GM06990 (cell line): ENCODE measurements at regions not wholly inside any gene's neighbourhood (a gene's known extent, or its start where the extent isn't known, plus 50 kb on each side); places are given as distances from the start of the nearest gene placed in this dataset.

Source experiments
- DNase-seq: peaks from one replicate; pipeline ENCODE4 v3.0.0-alpha.2; 2011; ENCODE audit not compliant: insufficient read length; ENCODE audit errors: extremely low read depth
- H3K27me3 ChIP-seq: replicated peaks from 2 replicates; pipeline ENCODE4 v1.6.0; 2011; ENCODE audit warnings: low read length; ENCODE audit not compliant: control insufficient read depth, insufficient read depth
- H3K36me3 ChIP-seq: 2 replicates; pipeline ENCODE4 v1.5.1; 2011; ENCODE audit warnings: low read length; ENCODE audit not compliant: control insufficient read depth, insufficient read depth
- H3K4me3 ChIP-seq: replicated peaks from 2 replicates; pipeline ENCODE4 v1.5.1; 2011; ENCODE audit warnings: low read depth, mild to moderate bottlenecking, control low read depth, low read length
- CTCF ChIP-seq: IDR thresholded peaks from 2 replicates; pipeline ENCODE4 v1.5.1; 2011; ENCODE audit warnings: low read length, control low read depth, mild to moderate bottlenecking, inconsistent platforms; ENCODE audit not compliant: insufficient read depth, poor library complexity, severe bottlenecking

GRCh38 chr13:50740052-50740741 lies 103.3 kb downstream of the DLEU7 start:
- no peaks in the 10 kb centered on the region for H3K36me3 ChIP-seq
- H3K27me3 ChIP-seq: no peaks in the 10 kb centered on the region; the same call in none of the 2 replicates
- no peak for DNase-seq
- TF ChIP-seq CTCF: no peak
- no peak overlapping the region for H3K4me3 ChIP-seq

GRCh38 chr13:50742353-50742752 lies 101.1 kb downstream of the DLEU7 start:
- no peaks in the 10 kb centered on the region; the same call in none of the 2 replicates for H3K27me3 ChIP-seq
- no peaks in the 10 kb centered on the region for H3K36me3 ChIP-seq
- H3K4me3 ChIP-seq: no peak overlapping the region
- DNase-seq: no peak
- TF ChIP-seq CTCF: no peak

- TF ChIP-seq CTCF: no peak
- no peak for DNase-seq
- Histone ChIP-seq H3K4me3 (no peak overlapping the region), H3K27me3 (no peaks in the 10 kb centered on the region; the same call in none of the 2 replicates), H3K36me3 (no peaks in the 10 kb centered on the region)
These were observed 100.5 kb downstream of the DLEU7 start for GRCh38 chr13:50742968-50743367.

GRCh38 chr13:50744116-50744660 lies 99.3 kb downstream of the DLEU7 start:
- Histone ChIP-seq H3K27me3 (no peaks in the 10 kb centered on the region; the same call in none of the 2 replicates), H3K36me3 (no peaks in the 10 kb centered on the region), H3K4me3 (no peak overlapping the region)
- no peak for TF ChIP-seq CTCF
- DNase-seq: no peak

GRCh38 chr13:50745542-50746115 lies 97.9 kb downstream of the DLEU7 start:
- Histone ChIP-seq H3K27me3 (no peaks in the 10 kb centered on the region; the same call in none of the 2 replicates), H3K36me3 (no peaks in the 10 kb centered on the region), H3K4me3 (no peak overlapping the region)
- no peak for TF ChIP-seq CTCF
- DNase-seq: no peak
